ENCODE measurements at regions not wholly inside any gene's neighbourhood (a gene's known extent, or its start where the extent isn't known, plus 50 kb on each side); places are given as distances from the start of the nearest gene placed in this dataset.

DNA sequence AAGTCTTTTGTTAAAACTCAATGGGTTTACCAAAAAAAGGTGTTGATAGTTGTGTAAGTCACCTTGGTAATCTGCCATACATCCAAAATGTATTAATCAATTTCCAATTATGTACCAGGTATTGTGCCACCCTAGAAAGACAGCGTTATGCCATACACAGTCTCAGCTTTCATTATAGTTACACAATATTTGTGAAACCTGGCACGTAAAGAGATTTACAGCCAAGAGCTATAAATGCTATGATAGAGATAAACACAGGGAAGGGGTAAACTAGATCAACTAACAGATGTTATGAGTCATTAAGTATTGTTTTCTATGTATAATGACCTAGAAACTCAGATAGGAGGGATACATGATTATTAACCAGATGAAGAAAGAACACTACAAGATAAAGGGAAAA is 725.6 kb upstream of the SLITRK5 start:
- TF ChIP-seq, protein P1, sequence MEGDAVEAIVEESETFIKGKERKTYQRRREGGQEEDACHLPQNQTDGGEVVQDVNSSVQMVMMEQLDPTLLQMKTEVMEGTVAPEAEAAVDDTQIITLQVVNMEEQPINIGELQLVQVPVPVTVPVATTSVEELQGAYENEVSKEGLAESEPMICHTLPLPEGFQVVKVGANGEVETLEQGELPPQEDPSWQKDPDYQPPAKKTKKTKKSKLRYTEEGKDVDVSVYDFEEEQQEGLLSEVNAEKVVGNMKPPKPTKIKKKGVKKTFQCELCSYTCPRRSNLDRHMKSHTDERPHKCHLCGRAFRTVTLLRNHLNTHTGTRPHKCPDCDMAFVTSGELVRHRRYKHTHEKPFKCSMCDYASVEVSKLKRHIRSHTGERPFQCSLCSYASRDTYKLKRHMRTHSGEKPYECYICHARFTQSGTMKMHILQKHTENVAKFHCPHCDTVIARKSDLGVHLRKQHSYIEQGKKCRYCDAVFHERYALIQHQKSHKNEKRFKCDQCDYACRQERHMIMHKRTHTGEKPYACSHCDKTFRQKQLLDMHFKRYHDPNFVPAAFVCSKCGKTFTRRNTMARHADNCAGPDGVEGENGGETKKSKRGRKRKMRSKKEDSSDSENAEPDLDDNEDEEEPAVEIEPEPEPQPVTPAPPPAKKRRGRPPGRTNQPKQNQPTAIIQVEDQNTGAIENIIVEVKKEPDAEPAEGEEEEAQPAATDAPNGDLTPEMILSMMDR (IDR thresholded peaks at IDR 0.05 in 4 of 5, conservative IDR thresholded peaks at IDR 0.05 in 1 of 5): no peak
- no peak for TF ChIP-seq POLR2A (IDR thresholded peaks at IDR 0.05)

All from gastrocnemius medialis (tissue), 4 donors.